HEK293 (cell line): ENCODE measurements at regions not wholly inside any gene's neighbourhood (a gene's known extent, or its start where the extent isn't known, plus 50 kb on each side); places are given as distances from the start of the nearest gene placed in this dataset.

Source experiments
- KLF16 ChIP-seq: fragments of 450-650 bp; formaldehyde crosslinking; IDR thresholded peaks from 2 replicates; pipeline ENCODE4 v1.5.1; 2017; ENCODE audit warnings: missing biosample characterization, missing genetic modification characterization
- SP2 ChIP-seq: fragments of 450-650 bp; formaldehyde crosslinking; IDR thresholded peaks from 2 replicates; pipeline ENCODE4 v1.5.1; 2016; ENCODE audit warnings: missing biosample characterization, missing genetic modification characterization
- ZNF292 ChIP-seq: fragments of 450-650 bp; formaldehyde crosslinking; IDR thresholded peaks from 2 replicates; pipeline ENCODE4 v1.5.1; 2016; ENCODE audit warnings: low read depth, missing biosample characterization, missing genetic modification characterization, borderline replicate concordance
- ZNF335 ChIP-seq: fragments of 450-650 bp; formaldehyde crosslinking; conservative IDR thresholded peaks from 2 replicates; pipeline ENCODE4 v1.5.1; 2016; ENCODE audit warnings: missing biosample characterization, missing genetic modification characterization
- ZNF501 ChIP-seq: fragments of 450-650 bp; formaldehyde crosslinking; IDR thresholded peaks from 2 replicates; pipeline ENCODE4 v1.5.1; 2016; ENCODE audit warnings: missing biosample characterization, missing genetic modification characterization
- ZNF629 ChIP-seq: fragments of 450-650 bp; formaldehyde crosslinking; IDR thresholded peaks from 2 replicates; pipeline ENCODE4 v1.5.1; 2017; ENCODE audit warnings: missing biosample characterization, missing genetic modification characterization
- ZNF660 ChIP-seq: fragments of 450-650 bp; IDR thresholded peaks from 2 replicates; pipeline ENCODE4 v1.5.1; 2018; ENCODE audit warnings: missing biosample characterization, mild to moderate bottlenecking, missing genetic modification characterization
- TF ChIP-seq, protein P1 (sequence below): fragments of 450-650 bp; formaldehyde crosslinking; IDR thresholded peaks from 2 replicates; pipeline ENCODE4 v1.5.1; 2016; ENCODE audit warnings: missing biosample characterization, missing genetic modification characterization
- TF ChIP-seq, protein P2 (sequence below): fragments of 450-650 bp; formaldehyde crosslinking; IDR thresholded peaks from 2 replicates; pipeline ENCODE4 v1.5.1; 2016; ENCODE audit warnings: missing biosample characterization, missing genetic modification characterization
- TF ChIP-seq, protein P3 (sequence below): fragments of 450-650 bp; formaldehyde crosslinking; IDR thresholded peaks from 2 replicates; pipeline ENCODE4 v1.5.1; 2016; ENCODE audit warnings: missing biosample characterization, missing genetic modification characterization

DNA sequence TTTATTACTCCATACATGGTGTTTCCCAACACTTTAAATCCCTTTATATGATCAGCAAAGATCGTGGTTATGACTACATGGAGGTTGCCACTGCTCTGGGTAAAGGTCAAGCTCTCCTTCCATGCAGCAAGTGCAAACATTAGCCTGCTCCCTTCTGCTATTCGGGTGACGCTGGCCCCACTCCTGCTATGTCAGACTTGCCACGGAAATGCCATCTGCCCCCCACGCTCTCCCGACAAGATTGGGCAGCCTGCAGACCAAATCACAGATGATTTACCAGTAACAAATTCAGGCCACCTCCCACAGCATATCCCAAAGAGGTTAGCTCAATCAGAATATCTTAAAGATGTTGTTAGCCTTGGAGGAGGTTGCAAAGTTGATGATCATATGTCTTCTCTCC, 77.8 kb upstream of the MGMT start:
- TF ChIP-seq SP2 (tag by site-specific recombination) = no peak
- TF ChIP-seq, protein P1, sequence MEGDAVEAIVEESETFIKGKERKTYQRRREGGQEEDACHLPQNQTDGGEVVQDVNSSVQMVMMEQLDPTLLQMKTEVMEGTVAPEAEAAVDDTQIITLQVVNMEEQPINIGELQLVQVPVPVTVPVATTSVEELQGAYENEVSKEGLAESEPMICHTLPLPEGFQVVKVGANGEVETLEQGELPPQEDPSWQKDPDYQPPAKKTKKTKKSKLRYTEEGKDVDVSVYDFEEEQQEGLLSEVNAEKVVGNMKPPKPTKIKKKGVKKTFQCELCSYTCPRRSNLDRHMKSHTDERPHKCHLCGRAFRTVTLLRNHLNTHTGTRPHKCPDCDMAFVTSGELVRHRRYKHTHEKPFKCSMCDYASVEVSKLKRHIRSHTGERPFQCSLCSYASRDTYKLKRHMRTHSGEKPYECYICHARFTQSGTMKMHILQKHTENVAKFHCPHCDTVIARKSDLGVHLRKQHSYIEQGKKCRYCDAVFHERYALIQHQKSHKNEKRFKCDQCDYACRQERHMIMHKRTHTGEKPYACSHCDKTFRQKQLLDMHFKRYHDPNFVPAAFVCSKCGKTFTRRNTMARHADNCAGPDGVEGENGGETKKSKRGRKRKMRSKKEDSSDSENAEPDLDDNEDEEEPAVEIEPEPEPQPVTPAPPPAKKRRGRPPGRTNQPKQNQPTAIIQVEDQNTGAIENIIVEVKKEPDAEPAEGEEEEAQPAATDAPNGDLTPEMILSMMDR (tag by site-specific recombination) = no peak
- no peak for TF ChIP-seq KLF16 (tag by site-specific recombination)
- TF ChIP-seq, protein P2, sequence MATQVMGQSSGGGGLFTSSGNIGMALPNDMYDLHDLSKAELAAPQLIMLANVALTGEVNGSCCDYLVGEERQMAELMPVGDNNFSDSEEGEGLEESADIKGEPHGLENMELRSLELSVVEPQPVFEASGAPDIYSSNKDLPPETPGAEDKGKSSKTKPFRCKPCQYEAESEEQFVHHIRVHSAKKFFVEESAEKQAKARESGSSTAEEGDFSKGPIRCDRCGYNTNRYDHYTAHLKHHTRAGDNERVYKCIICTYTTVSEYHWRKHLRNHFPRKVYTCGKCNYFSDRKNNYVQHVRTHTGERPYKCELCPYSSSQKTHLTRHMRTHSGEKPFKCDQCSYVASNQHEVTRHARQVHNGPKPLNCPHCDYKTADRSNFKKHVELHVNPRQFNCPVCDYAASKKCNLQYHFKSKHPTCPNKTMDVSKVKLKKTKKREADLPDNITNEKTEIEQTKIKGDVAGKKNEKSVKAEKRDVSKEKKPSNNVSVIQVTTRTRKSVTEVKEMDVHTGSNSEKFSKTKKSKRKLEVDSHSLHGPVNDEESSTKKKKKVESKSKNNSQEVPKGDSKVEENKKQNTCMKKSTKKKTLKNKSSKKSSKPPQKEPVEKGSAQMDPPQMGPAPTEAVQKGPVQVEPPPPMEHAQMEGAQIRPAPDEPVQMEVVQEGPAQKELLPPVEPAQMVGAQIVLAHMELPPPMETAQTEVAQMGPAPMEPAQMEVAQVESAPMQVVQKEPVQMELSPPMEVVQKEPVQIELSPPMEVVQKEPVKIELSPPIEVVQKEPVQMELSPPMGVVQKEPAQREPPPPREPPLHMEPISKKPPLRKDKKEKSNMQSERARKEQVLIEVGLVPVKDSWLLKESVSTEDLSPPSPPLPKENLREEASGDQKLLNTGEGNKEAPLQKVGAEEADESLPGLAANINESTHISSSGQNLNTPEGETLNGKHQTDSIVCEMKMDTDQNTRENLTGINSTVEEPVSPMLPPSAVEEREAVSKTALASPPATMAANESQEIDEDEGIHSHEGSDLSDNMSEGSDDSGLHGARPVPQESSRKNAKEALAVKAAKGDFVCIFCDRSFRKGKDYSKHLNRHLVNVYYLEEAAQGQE (tag by site-specific recombination) = no peak
- TF ChIP-seq ZNF292 (tag by site-specific recombination) = no peak
- TF ChIP-seq, protein P3, sequence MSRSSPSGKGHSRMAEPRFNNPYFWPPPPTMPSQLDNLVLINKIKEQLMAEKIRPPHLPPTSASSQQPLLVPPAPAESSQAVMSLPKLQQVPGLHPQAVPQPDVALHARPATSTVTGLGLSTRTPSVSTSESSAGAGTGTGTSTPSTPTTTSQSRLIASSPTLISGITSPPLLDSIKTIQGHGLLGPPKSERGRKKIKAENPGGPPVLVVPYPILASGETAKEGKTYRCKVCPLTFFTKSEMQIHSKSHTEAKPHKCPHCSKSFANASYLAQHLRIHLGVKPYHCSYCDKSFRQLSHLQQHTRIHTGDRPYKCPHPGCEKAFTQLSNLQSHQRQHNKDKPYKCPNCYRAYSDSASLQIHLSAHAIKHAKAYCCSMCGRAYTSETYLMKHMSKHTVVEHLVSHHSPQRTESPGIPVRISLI (tag by site-specific recombination) = no peak
- no peak for TF ChIP-seq ZNF629
- no peak for TF ChIP-seq ZNF335 (tag by site-specific recombination)
- no peak for TF ChIP-seq ZNF660 (tag by site-specific recombination)
- TF ChIP-seq ZNF501 = no peak
